ENCODE measurements at regions not wholly inside any gene's neighbourhood (a gene's known extent, or its start where the extent isn't known, plus 50 kb on each side); places are given as distances from the start of the nearest gene placed in this dataset.

- TF ChIP-seq CTCF (IDR thresholded peaks at IDR 0.05): no peak
- TF ChIP-seq POLR2A (IDR thresholded peaks at IDR 0.05): no peak
These were observed 359.3 kb downstream of the ADGRL2 start for GRCh38 chr1:82160036-82160435.

All from suprapubic skin (tissue), 3 donors.